ENCODE measurements at regions not wholly inside any gene's neighbourhood (a gene's known extent, or its start where the extent isn't known, plus 50 kb on each side); places are given as distances from the start of the nearest gene placed in this dataset.

GRCh38 chr5:82603033-82603987, 325.2 kb upstream of the RPS23 start:
- H3K27ac ChIP-seq: no peak overlapping the region
- H3K4me3 ChIP-seq (ENCODE audit: low read depth, low read length): no peak overlapping the region
- no peaks in the 10 kb centered on the region for H3K9me3 ChIP-seq (ENCODE audit: severe bottlenecking)
- no peaks in the 10 kb centered on the region for H3K36me3 ChIP-seq
- no peaks in the 10 kb centered on the region for H3K27me3 ChIP-seq (ENCODE audit: insufficient read depth, low read depth, severe bottlenecking)
- no peak for DNase-seq
- no peak for TF ChIP-seq CTCF (IDR thresholded peaks at IDR 0.05; ENCODE audit: low read depth, low read length)

GRCh38 chr5:82601861-82602260, 323.7 kb upstream of the RPS23 start:
- TF ChIP-seq CTCF (IDR thresholded peaks at IDR 0.05; ENCODE audit: low read depth, low read length): no peak
- DNase-seq: no peak
- no peak overlapping the region for H3K27ac ChIP-seq
- no peaks in the 10 kb centered on the region for H3K36me3 ChIP-seq
- H3K27me3 ChIP-seq (ENCODE audit: insufficient read depth, low read depth, severe bottlenecking): no peaks in the 10 kb centered on the region
- no peaks in the 10 kb centered on the region for H3K9me3 ChIP-seq (ENCODE audit: severe bottlenecking)
- H3K4me3 ChIP-seq (ENCODE audit: low read depth, low read length): no peak overlapping the region

GRCh38 chr5:82601077-82601476, 322.9 kb upstream of the RPS23 start:
- no peak overlapping the region for H3K4me3 ChIP-seq (ENCODE audit: low read depth, low read length)
- no peak for TF ChIP-seq CTCF (IDR thresholded peaks at IDR 0.05; ENCODE audit: low read depth, low read length)
- H3K27me3 ChIP-seq (ENCODE audit: insufficient read depth, low read depth, severe bottlenecking): no peaks in the 10 kb centered on the region
- H3K27ac ChIP-seq: no peak overlapping the region
- no peaks in the 10 kb centered on the region for H3K36me3 ChIP-seq
- DNase-seq: no peak
- H3K9me3 ChIP-seq (ENCODE audit: severe bottlenecking): no peaks in the 10 kb centered on the region

GRCh38 chr5:82599692-82600091, 321.5 kb upstream of the RPS23 start:
- no peak for TF ChIP-seq CTCF (IDR thresholded peaks at IDR 0.05; ENCODE audit: low read depth, low read length)
- no peaks in the 10 kb centered on the region for H3K36me3 ChIP-seq

GRCh38 chr5:82599030-82599429, 320.9 kb upstream of the RPS23 start:
- no peaks in the 10 kb centered on the region for H3K27me3 ChIP-seq (ENCODE audit: insufficient read depth, low read depth, severe bottlenecking)
- H3K36me3 ChIP-seq: no peaks in the 10 kb centered on the region
- H3K9me3 ChIP-seq (ENCODE audit: severe bottlenecking): no peaks in the 10 kb centered on the region
- H3K4me3 ChIP-seq (ENCODE audit: low read depth, low read length): no peak overlapping the region
- H3K27ac ChIP-seq: no peak overlapping the region
- no peak for TF ChIP-seq CTCF (IDR thresholded peaks at IDR 0.05; ENCODE audit: low read depth, low read length)
- DNase-seq: no peak

More at GRCh38 chr5:82599692-82600091, 321.5 kb upstream of the RPS23 start:
- Histone ChIP-seq H3K9me3 (ENCODE audit: severe bottlenecking) (no peaks in the 10 kb centered on the region), H3K27me3 (ENCODE audit: insufficient read depth, low read depth, severe bottlenecking) (no peaks in the 10 kb centered on the region), H3K4me3 (ENCODE audit: low read depth, low read length) (no peak overlapping the region), H3K27ac (no peak overlapping the region)
- no peak for DNase-seq

Data from WERI-Rb-1 (cell line).